ENCODE measurements at regions not wholly inside any gene's neighbourhood (a gene's known extent, or its start where the extent isn't known, plus 50 kb on each side); places are given as distances from the start of the nearest gene placed in this dataset.

DNA sequence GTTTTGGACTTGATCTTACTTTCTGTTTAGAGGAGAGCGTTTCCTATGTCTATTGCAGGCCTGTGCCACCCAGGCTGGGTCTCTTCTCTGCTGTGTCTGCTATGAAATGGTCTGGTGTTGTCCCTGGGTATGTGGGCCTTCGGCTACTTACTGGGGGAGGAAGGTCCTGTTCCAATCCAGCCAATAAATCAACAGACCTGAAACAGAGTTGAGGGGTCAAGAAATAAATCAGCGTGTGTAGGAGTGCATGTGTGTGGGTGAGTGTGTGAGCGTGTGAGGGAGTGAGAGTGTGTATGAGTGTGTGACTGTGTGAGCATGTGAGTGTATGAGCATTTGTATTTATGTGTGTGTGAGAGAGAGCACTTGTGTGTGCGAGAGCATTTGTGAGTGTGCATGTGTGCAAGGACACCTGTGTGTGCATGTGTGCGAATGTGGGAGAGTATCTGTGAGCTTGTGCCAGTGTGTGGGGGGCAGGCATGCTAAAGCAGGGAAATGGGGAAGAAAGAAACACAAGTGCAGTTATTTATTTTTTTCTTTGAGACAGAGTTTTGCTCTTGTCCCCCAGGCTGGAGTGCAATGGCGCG, 86.3 kb upstream of the PMEPA1 start:
- TF ChIP-seq, protein P1, sequence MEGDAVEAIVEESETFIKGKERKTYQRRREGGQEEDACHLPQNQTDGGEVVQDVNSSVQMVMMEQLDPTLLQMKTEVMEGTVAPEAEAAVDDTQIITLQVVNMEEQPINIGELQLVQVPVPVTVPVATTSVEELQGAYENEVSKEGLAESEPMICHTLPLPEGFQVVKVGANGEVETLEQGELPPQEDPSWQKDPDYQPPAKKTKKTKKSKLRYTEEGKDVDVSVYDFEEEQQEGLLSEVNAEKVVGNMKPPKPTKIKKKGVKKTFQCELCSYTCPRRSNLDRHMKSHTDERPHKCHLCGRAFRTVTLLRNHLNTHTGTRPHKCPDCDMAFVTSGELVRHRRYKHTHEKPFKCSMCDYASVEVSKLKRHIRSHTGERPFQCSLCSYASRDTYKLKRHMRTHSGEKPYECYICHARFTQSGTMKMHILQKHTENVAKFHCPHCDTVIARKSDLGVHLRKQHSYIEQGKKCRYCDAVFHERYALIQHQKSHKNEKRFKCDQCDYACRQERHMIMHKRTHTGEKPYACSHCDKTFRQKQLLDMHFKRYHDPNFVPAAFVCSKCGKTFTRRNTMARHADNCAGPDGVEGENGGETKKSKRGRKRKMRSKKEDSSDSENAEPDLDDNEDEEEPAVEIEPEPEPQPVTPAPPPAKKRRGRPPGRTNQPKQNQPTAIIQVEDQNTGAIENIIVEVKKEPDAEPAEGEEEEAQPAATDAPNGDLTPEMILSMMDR (conservative IDR thresholded peaks at IDR 0.05; ENCODE audit: low read length) = no peak
- no peak for TF ChIP-seq EZH2phosphoT487 (IDR thresholded peaks at IDR 0.05; ENCODE audit: borderline replicate concordance, low read depth, low read length)

Data from OCI-LY7 (cell line).